ENCODE measurements at regions not wholly inside any gene's neighbourhood (a gene's known extent, or its start where the extent isn't known, plus 50 kb on each side); places are given as distances from the start of the nearest gene placed in this dataset.

- Mint-ChIP-seq H3K4me1 (no peaks in the 10 kb centered on the region), H3K4me3 (no peak overlapping the region), H3K36me3 (ENCODE audit: low read depth) (no peaks in the 10 kb centered on the region), H3K27ac (no peak overlapping the region), H3K9me3 (no peaks in the 10 kb centered on the region), H3K27me3 (no peaks in the 10 kb centered on the region)
- intact Hi-C loops (cut with micrococcal nuclease), result no loop called here
- ChIA-PET POLR2A (no interaction called here), CTCF (no interaction called here)
- no peak for DNase-seq
- no peak for TF ChIP-seq CTCF (IDR thresholded peaks at IDR 0.05)
- no peak for ATAC-seq (ENCODE audit: low read depth)
Observed at GRCh38 chr2:4356109-4356508, 652.7 kb downstream of the DCDC2C start.

- Mint-ChIP-seq H3K36me3 (ENCODE audit: low read depth) (no peaks in the 10 kb centered on the region), H3K4me1 (no peaks in the 10 kb centered on the region), H3K4me3 (no peak overlapping the region), H3K9me3 (no peaks in the 10 kb centered on the region), H3K27me3 (no peaks in the 10 kb centered on the region), H3K27ac (no peak overlapping the region)
- DNase-seq (no peak), ATAC-seq (ENCODE audit: low read depth) (no peak)
- no peak for TF ChIP-seq CTCF (IDR thresholded peaks at IDR 0.05)
- ChIA-PET CTCF (no interaction called here), POLR2A (no interaction called here)
- intact Hi-C loops (cut with micrococcal nuclease), result no loop called here
Observed at GRCh38 chr2:4356541-4356940, 653.2 kb downstream of the DCDC2C start.

GRCh38 chr2:4357121-4357520, 653.7 kb downstream of the DCDC2C start:
- H3K4me1 Mint-ChIP-seq, result no peaks in the 10 kb centered on the region
- intact Hi-C loops (cut with micrococcal nuclease), result no loop called here
- H3K9me3 Mint-ChIP-seq, result no peaks in the 10 kb centered on the region
- no peak overlapping the region for H3K27ac Mint-ChIP-seq
- no peak for TF ChIP-seq CTCF (IDR thresholded peaks at IDR 0.05)
- POLR2A ChIA-PET, result no interaction called here
- H3K36me3 Mint-ChIP-seq (ENCODE audit: low read depth), result no peaks in the 10 kb centered on the region
- no peak for DNase-seq
- CTCF ChIA-PET, result no interaction called here
- ATAC-seq (ENCODE audit: low read depth), result no peak
- H3K27me3 Mint-ChIP-seq, result no peaks in the 10 kb centered on the region
- no peak overlapping the region for H3K4me3 Mint-ChIP-seq

DNA sequence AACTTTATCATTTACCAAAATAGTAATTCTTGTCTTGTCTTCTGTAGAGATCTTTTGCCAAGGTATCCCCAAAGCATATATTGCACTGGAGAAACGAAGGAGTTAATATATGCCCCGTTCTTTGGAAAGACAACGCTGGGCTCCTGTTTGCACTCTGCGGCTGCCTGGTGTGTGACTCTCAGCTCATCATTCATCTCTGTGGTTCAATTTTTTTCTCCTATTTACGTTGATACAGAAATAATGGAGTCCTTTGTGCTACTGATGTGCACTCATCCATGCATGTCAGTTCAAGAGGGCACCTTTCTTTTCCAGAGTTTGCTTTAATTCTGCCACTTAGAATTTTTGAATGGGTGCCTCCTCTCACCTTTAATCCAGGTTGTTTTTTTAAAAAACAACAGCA, 655.5 kb downstream of the DCDC2C start:
- no peak overlapping the region for H3K4me3 Mint-ChIP-seq
- no peaks in the 10 kb centered on the region for H3K36me3 Mint-ChIP-seq (ENCODE audit: low read depth)
- ATAC-seq (ENCODE audit: low read depth) (no peak), DNase-seq (no peak)
- no peak for TF ChIP-seq CTCF (IDR thresholded peaks at IDR 0.05)
- no peaks in the 10 kb centered on the region for H3K4me1 Mint-ChIP-seq
- no peak overlapping the region for H3K27ac Mint-ChIP-seq
- no peaks in the 10 kb centered on the region for H3K9me3 Mint-ChIP-seq
- H3K27me3 Mint-ChIP-seq, result no peaks in the 10 kb centered on the region
- POLR2A ChIA-PET, result no interaction called here
- intact Hi-C loops (cut with micrococcal nuclease), result no loop called here
- CTCF ChIA-PET, result no interaction called here

DNA sequence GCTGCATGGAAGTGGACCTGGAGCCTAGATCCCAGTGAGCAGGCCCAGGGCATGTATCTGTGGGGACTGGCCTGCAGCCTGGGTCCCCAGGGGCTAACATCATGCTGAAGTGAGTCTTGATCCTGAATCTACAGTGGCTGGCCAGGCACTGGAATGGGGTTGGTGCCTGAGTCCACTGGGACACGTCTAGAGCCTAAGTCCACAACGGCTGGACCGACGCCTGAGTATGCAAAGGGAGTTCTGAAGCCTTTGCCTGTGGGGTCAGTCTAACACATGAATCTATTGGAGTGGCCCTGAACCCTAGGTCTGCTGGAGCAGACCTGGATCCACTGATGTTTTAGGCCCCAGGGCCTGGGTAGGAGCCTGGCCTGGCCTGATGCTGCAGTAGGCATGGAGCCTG, 665.5 kb downstream of the DCDC2C start:
- intact Hi-C loops (cut with micrococcal nuclease), result no loop called here
- no peak for DNase-seq
- no peaks in the 10 kb centered on the region for H3K27me3 Mint-ChIP-seq
- H3K36me3 Mint-ChIP-seq (ENCODE audit: low read depth), result no peaks in the 10 kb centered on the region
- ChIA-PET CTCF (no interaction called here), POLR2A (no interaction called here)
- H3K9me3 Mint-ChIP-seq, result peaks cover 18% of the 10 kb centered on the region
- H3K4me3 Mint-ChIP-seq, result no peak overlapping the region
- TF ChIP-seq CTCF (IDR thresholded peaks at IDR 0.05), result no peak
- ATAC-seq (ENCODE audit: low read depth), result no peak
- no peak overlapping the region for H3K27ac Mint-ChIP-seq
- no peaks in the 10 kb centered on the region for H3K4me1 Mint-ChIP-seq

Measured in activated B cell treated with CpG ODN at 0.5 μM for 24 hours (primary cell).